Mucosa of descending colon (tissue), 3 donors: ENCODE measurements at regions not wholly inside any gene's neighbourhood (a gene's known extent, or its start where the extent isn't known, plus 50 kb on each side); places are given as distances from the start of the nearest gene placed in this dataset.

Source experiments
- ATAC-seq: fragments of 200-7000 bp; cut with Tn5 transposase; one replicate; pipeline ENCODE4 v1.9.1; 2020; ENCODE audit warnings: mild to moderate bottlenecking, moderate library complexity
- DNase-seq, 3 donors: peaks; one replicate each; pipeline ENCODE4 v3.0.0-alpha.2; 2020
- H3K36me3 ChIP-seq: fragments of 200-600 bp; one replicate; pipeline ENCODE4 v1.8.0; 2021; ENCODE audit warnings: low read depth, mild to moderate bottlenecking
- H3K4me1 ChIP-seq: fragments of 200-600 bp; one replicate; pipeline ENCODE4 v1.8.0; 2021; ENCODE audit warnings: low read depth, mild to moderate bottlenecking
- H3K4me3 ChIP-seq: fragments of 200-600 bp; one replicate; pipeline ENCODE4 v1.8.0; 2021; ENCODE audit warnings: mild to moderate bottlenecking
- H3K9me3 ChIP-seq: fragments of 200-600 bp; one replicate; pipeline ENCODE4 v1.8.0; 2021; ENCODE audit warnings: mild to moderate bottlenecking
- CTCF ChIP-seq: fragments of 200-600 bp; IDR thresholded peaks from one replicate; pipeline ENCODE4 v1.8.0; 2022; ENCODE audit warnings: antibody characterized with exemption, mild to moderate bottlenecking
- intact Hi-C, 2 donors: fragments of 100-400 bp; cut with DNase I in 1 of 2; cut with micrococcal nuclease in 1 of 2; formaldehyde crosslinking; loops; one replicate each; pipeline versions ENCODE4 v1.11.0 to v1.11.1; 2022; cut with DNase I, micrococcal nuclease
- donor health status: DM: no; HTN: no; CAD: no; lungs with moderate emphysema.
- donor health status: DM: no; HTN: no; CAD: no.
- donor health status: DM: no; HTN: yes; CAD: no.

- no peak overlapping the region for H3K4me3 ChIP-seq
- ATAC-seq (no peak), DNase-seq (no peak)
- no peaks in the 10 kb centered on the region for H3K36me3 ChIP-seq
- intact Hi-C loops: no loop called here
- no peak for TF ChIP-seq CTCF
- H3K9me3 ChIP-seq: no peaks in the 10 kb centered on the region
- no peaks in the 10 kb centered on the region for H3K4me1 ChIP-seq
Observed at GRCh38 chr20:22802296-22802695, 217.9 kb upstream of the FOXA2 start.

GRCh38 chr20:22805219-22805618, 220.8 kb upstream of the FOXA2 start:
- peak; percentile 43 for ATAC-seq
- no peaks in the 10 kb centered on the region for H3K9me3 ChIP-seq
- H3K4me3 ChIP-seq: no peak overlapping the region
- no peak for TF ChIP-seq CTCF
- H3K4me1 ChIP-seq: no peaks in the 10 kb centered on the region
- H3K36me3 ChIP-seq: no peaks in the 10 kb centered on the region
- DNase-seq: peak in 1 of 3 donors; percentile 12
- intact Hi-C loops: no loop called here

- no peak for TF ChIP-seq CTCF
- H3K36me3 ChIP-seq: no peaks in the 10 kb centered on the region
- no peaks in the 10 kb centered on the region for H3K9me3 ChIP-seq
- DNase-seq (no peak), ATAC-seq (no peak)
- intact Hi-C loops: no loop called here
- no peaks in the 10 kb centered on the region for H3K4me1 ChIP-seq
- no peak overlapping the region for H3K4me3 ChIP-seq
Observed at GRCh38 chr20:22805996-22806395, 221.6 kb upstream of the FOXA2 start.

GRCh38 chr20:22807045-22807444, 222.7 kb upstream of the FOXA2 start:
- intact Hi-C loops: no loop called here
- no peaks in the 10 kb centered on the region for H3K9me3 ChIP-seq
- ATAC-seq (no peak), DNase-seq (no peak)
- H3K4me1 ChIP-seq: no peaks in the 10 kb centered on the region
- no peaks in the 10 kb centered on the region for H3K36me3 ChIP-seq
- no peak for TF ChIP-seq CTCF
- H3K4me3 ChIP-seq: no peak overlapping the region

GRCh38 chr20:22807646-22808244, 223.4 kb upstream of the FOXA2 start:
- H3K4me1 ChIP-seq: no peaks in the 10 kb centered on the region
- DNase-seq: no peak
- intact Hi-C loops: no loop called here
- TF ChIP-seq CTCF: no peak
- ATAC-seq: no peak
- no peaks in the 10 kb centered on the region for H3K36me3 ChIP-seq
- no peak overlapping the region for H3K4me3 ChIP-seq
- no peaks in the 10 kb centered on the region for H3K9me3 ChIP-seq

GRCh38 chr20:22808628-22809027, 224.3 kb upstream of the FOXA2 start:
- no peak for DNase-seq
- no peaks in the 10 kb centered on the region for H3K9me3 ChIP-seq
- ATAC-seq: no peak

More at GRCh38 chr20:22808628-22809027, 224.3 kb upstream of the FOXA2 start:
- intact Hi-C loops: no loop called here
- no peak for TF ChIP-seq CTCF
- Histone ChIP-seq H3K36me3 (no peaks in the 10 kb centered on the region), H3K4me3 (no peak overlapping the region), H3K4me1 (no peaks in the 10 kb centered on the region)
